PC-9 (cell line): ENCODE measurements at regions not wholly inside any gene's neighbourhood (a gene's known extent, or its start where the extent isn't known, plus 50 kb on each side); places are given as distances from the start of the nearest gene placed in this dataset.
"Not testable (repeated sequence)": the region's sequence is repeated elsewhere in the genome, so short reads cannot be mapped to it uniquely, and the experiment has no call there.

ENCODE experiments used
- CTCF ChIP-seq: fragments of 200-600 bp; sonication (generic); conservative IDR thresholded peaks from 2 replicates; pipeline ENCODE4 v1.6.1; 2017; ENCODE audit warnings: mixed run types, antibody characterized with exemption, mild to moderate bottlenecking, moderate library complexity
- EZH2 ChIP-seq: fragments of 200-600 bp; sonication (generic); IDR thresholded peaks from 2 replicates; pipeline ENCODE4 v1.8.0; 2017; ENCODE audit warnings: antibody characterized with exemption, low read depth

GRCh38 chr1:143824266-143824665 is 147.5 kb downstream of the FAM72C start:
- TF ChIP-seq CTCF, EZH2: not testable (repeated sequence)
